ENCODE measurements at regions not wholly inside any gene's neighbourhood (a gene's known extent, or its start where the extent isn't known, plus 50 kb on each side); places are given as distances from the start of the nearest gene placed in this dataset.

DNA sequence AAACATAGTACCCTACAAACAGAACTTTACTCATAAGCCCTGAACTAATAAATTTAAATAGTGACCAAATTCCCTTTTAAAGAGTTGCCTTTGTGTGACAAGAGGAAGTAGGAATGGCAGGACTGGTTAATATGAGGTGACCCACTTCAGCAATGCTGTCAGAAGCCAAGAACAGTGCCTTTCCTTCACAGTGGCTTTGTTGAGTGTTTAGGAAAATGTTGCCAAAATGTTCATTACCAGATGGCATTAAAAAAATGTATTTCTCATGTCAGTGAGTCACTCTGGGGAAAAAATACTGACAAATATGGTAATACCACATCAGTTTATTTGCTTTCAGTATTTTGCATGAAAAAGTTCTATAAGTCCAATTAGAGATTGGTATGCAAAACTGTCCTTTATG lies 103.3 kb downstream of the DIRAS2 start:
- TF ChIP-seq RAD21 (IDR thresholded peaks at IDR 0.05; ENCODE audit: low read depth) (no peak), EP300 (IDR thresholded peaks at IDR 0.05; ENCODE audit: borderline replicate concordance) (no peak), TAF1 (IDR thresholded peaks at IDR 0.05; ENCODE audit: low read depth) (no peak), CEBPB (IDR thresholded peaks at IDR 0.05) (no peak), FOXM1 (IDR thresholded peaks at IDR 0.05; ENCODE audit: borderline replicate concordance, low read depth) (no peak), YY1 (IDR thresholded peaks at IDR 0.05; ENCODE audit: low read depth) (no peak), TCF12 (IDR thresholded peaks at IDR 0.05; ENCODE audit: low read depth) (no peak)
- TF ChIP-seq, protein P1, sequence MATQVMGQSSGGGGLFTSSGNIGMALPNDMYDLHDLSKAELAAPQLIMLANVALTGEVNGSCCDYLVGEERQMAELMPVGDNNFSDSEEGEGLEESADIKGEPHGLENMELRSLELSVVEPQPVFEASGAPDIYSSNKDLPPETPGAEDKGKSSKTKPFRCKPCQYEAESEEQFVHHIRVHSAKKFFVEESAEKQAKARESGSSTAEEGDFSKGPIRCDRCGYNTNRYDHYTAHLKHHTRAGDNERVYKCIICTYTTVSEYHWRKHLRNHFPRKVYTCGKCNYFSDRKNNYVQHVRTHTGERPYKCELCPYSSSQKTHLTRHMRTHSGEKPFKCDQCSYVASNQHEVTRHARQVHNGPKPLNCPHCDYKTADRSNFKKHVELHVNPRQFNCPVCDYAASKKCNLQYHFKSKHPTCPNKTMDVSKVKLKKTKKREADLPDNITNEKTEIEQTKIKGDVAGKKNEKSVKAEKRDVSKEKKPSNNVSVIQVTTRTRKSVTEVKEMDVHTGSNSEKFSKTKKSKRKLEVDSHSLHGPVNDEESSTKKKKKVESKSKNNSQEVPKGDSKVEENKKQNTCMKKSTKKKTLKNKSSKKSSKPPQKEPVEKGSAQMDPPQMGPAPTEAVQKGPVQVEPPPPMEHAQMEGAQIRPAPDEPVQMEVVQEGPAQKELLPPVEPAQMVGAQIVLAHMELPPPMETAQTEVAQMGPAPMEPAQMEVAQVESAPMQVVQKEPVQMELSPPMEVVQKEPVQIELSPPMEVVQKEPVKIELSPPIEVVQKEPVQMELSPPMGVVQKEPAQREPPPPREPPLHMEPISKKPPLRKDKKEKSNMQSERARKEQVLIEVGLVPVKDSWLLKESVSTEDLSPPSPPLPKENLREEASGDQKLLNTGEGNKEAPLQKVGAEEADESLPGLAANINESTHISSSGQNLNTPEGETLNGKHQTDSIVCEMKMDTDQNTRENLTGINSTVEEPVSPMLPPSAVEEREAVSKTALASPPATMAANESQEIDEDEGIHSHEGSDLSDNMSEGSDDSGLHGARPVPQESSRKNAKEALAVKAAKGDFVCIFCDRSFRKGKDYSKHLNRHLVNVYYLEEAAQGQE (IDR thresholded peaks at IDR 0.05; ENCODE audit: low read depth): no peak
- TF ChIP-seq, protein P2, sequence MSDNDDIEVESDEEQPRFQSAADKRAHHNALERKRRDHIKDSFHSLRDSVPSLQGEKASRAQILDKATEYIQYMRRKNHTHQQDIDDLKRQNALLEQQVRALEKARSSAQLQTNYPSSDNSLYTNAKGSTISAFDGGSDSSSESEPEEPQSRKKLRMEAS (IDR thresholded peaks at IDR 0.05): no peak
- TF ChIP-seq, protein P3, sequence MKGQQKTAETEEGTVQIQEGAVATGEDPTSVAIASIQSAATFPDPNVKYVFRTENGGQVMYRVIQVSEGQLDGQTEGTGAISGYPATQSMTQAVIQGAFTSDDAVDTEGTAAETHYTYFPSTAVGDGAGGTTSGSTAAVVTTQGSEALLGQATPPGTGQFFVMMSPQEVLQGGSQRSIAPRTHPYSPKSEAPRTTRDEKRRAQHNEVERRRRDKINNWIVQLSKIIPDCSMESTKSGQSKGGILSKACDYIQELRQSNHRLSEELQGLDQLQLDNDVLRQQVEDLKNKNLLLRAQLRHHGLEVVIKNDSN (IDR thresholded peaks at IDR 0.05): no peak
